ENCODE measurements at regions not wholly inside any gene's neighbourhood (a gene's known extent, or its start where the extent isn't known, plus 50 kb on each side); places are given as distances from the start of the nearest gene placed in this dataset.

GRCh38 chr7:51476026-51476425 lies 159.4 kb upstream of the COBL start:
- Histone ChIP-seq H2BK15ac (replicated peaks; ENCODE audit: low read depth) (no peak overlapping the region), H4K5ac (ENCODE audit: low read length) (no peak overlapping the region), H3K27me3 (ENCODE audit: insufficient read depth, low read length, poor library complexity) (no peaks in the 10 kb centered on the region), H3K36me3 (ENCODE audit: control insufficient read depth, insufficient read depth, low read length) (no peaks in the 10 kb centered on the region), H3K79me2 (ENCODE audit: control insufficient read depth, insufficient read depth, low read length) (no peaks in the 10 kb centered on the region), H4K8ac (ENCODE audit: low read depth, low read length) (no peak overlapping the region), H3K4me3 (ENCODE audit: low read length) (no peak overlapping the region), H3K18ac (ENCODE audit: low read length) (no peak overlapping the region), H3K4me2 (ENCODE audit: low read length) (no peak overlapping the region), H2BK120ac (ENCODE audit: low read depth, low read length) (no peak overlapping the region), H3K23ac (ENCODE audit: low read length) (no peak overlapping the region), H3K79me1 (ENCODE audit: low read length) (no peaks in the 10 kb centered on the region), H3K4ac (ENCODE audit: low read depth, low read length) (no peak overlapping the region), H2AK5ac (ENCODE audit: low read length) (no peak overlapping the region), H3K27ac (ENCODE audit: low read depth, low read length) (no peak overlapping the region), H3K4me1 (ENCODE audit: control insufficient read depth, low read depth, low read length) (peaks cover 3% of the 10 kb centered on the region), H3K9ac (ENCODE audit: low read length) (no peak overlapping the region), H3K56ac (ENCODE audit: low read length) (no peak overlapping the region), H2BK5ac (ENCODE audit: low read length) (no peak overlapping the region)
- DNase-seq, result no peak
- no CpG with 5 or more reads among the region's 13 CpGs for WGBS (ENCODE audit: extremely low coverage, insufficient coverage, low lambda C conversion rate)

DNA sequence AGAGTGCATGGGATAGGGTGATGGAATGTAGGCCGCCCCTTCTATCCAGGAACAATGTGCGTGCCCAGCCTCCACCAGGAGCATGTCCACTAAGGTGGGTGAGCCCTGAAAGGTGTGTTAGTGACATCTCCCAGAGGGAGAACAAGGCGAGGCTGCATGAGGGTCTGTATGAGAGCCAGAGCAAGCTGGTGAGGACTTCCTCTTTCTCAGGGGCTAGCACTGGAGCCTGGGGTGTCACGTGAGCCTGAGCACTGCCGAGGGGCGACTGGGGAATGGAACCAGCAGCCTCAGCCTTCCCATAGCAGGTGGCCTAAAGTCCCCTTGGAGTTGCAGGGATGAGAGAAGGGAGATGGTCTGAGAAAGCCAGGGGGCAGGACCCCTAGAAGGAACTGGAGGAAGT lies 156.3 kb upstream of the COBL start:
- Histone ChIP-seq H3K79me1 (ENCODE audit: low read length) (no peaks in the 10 kb centered on the region), H3K27ac (ENCODE audit: low read depth, low read length) (no peak overlapping the region), H3K4me2 (ENCODE audit: low read length) (no peak overlapping the region), H3K4ac (ENCODE audit: low read depth, low read length) (no peak overlapping the region), H3K27me3 (ENCODE audit: insufficient read depth, low read length, poor library complexity) (no peaks in the 10 kb centered on the region), H2BK120ac (ENCODE audit: low read depth, low read length) (no peak overlapping the region), H3K79me2 (ENCODE audit: control insufficient read depth, insufficient read depth, low read length) (no peaks in the 10 kb centered on the region), H4K8ac (ENCODE audit: low read depth, low read length) (no peak overlapping the region), H3K4me3 (ENCODE audit: low read length) (no peak overlapping the region), H3K4me1 (ENCODE audit: control insufficient read depth, low read depth, low read length) (peaks cover 3% of the 10 kb centered on the region), H3K36me3 (ENCODE audit: control insufficient read depth, insufficient read depth, low read length) (no peaks in the 10 kb centered on the region), H2BK15ac (replicated peaks; ENCODE audit: low read depth) (no peak overlapping the region), H3K56ac (ENCODE audit: low read length) (no peak overlapping the region), H3K23ac (ENCODE audit: low read length) (no peak overlapping the region), H3K18ac (ENCODE audit: low read length) (no peak overlapping the region), H3K9ac (ENCODE audit: low read length) (no peak overlapping the region), H2AK5ac (ENCODE audit: low read length) (no peak overlapping the region), H2BK5ac (ENCODE audit: low read length) (no peak overlapping the region), H4K5ac (ENCODE audit: low read length) (no peak overlapping the region)
- no peak for DNase-seq
- no CpG with 5 or more reads among the region's 6 CpGs for WGBS (ENCODE audit: extremely low coverage, insufficient coverage, low lambda C conversion rate)

GRCh38 chr7:51471981-51472296 lies 155.3 kb upstream of the COBL start:
- H2BK15ac ChIP-seq (replicated peaks; ENCODE audit: low read depth), result no peak overlapping the region
- H4K5ac ChIP-seq (ENCODE audit: low read length), result no peak overlapping the region
- no peak overlapping the region for H3K23ac ChIP-seq (ENCODE audit: low read length)
- no peak overlapping the region for H3K9ac ChIP-seq (ENCODE audit: low read length)
- WGBS (ENCODE audit: extremely low coverage, insufficient coverage, low lambda C conversion rate), result no CpG with 5 or more reads among the region's 11 CpGs
- H3K36me3 ChIP-seq (ENCODE audit: control insufficient read depth, insufficient read depth, low read length), result no peaks in the 10 kb centered on the region
- peak overlapping the region; percentile 10 for H3K4me2 ChIP-seq (ENCODE audit: low read length)
- no peak overlapping the region for H3K18ac ChIP-seq (ENCODE audit: low read length)
- peak; percentile 53 for DNase-seq
- no peaks in the 10 kb centered on the region for H3K79me2 ChIP-seq (ENCODE audit: control insufficient read depth, insufficient read depth, low read length)
- no peak overlapping the region for H3K4ac ChIP-seq (ENCODE audit: low read depth, low read length)
- no peak overlapping the region for H2AK5ac ChIP-seq (ENCODE audit: low read length)
- no peak overlapping the region for H3K56ac ChIP-seq (ENCODE audit: low read length)
- H3K79me1 ChIP-seq (ENCODE audit: low read length), result no peaks in the 10 kb centered on the region
- H3K27me3 ChIP-seq (ENCODE audit: insufficient read depth, low read length, poor library complexity), result no peaks in the 10 kb centered on the region
- no peak overlapping the region for H2BK120ac ChIP-seq (ENCODE audit: low read depth, low read length)
- peaks cover 3% of the 10 kb centered on the region for H3K4me1 ChIP-seq (ENCODE audit: control insufficient read depth, low read depth, low read length)
- H3K4me3 ChIP-seq (ENCODE audit: low read length), result no peak overlapping the region
- no peak overlapping the region for H4K8ac ChIP-seq (ENCODE audit: low read depth, low read length)
- no peak overlapping the region for H2BK5ac ChIP-seq (ENCODE audit: low read length)
- no peak overlapping the region for H3K27ac ChIP-seq (ENCODE audit: low read depth, low read length)

GRCh38 chr7:51471210-51471980 lies 154.8 kb upstream of the COBL start:
- Histone ChIP-seq H3K4me3 (ENCODE audit: low read length) (no peak overlapping the region), H3K27ac (ENCODE audit: low read depth, low read length) (no peak overlapping the region), H3K79me2 (ENCODE audit: control insufficient read depth, insufficient read depth, low read length) (no peaks in the 10 kb centered on the region)

DNA sequence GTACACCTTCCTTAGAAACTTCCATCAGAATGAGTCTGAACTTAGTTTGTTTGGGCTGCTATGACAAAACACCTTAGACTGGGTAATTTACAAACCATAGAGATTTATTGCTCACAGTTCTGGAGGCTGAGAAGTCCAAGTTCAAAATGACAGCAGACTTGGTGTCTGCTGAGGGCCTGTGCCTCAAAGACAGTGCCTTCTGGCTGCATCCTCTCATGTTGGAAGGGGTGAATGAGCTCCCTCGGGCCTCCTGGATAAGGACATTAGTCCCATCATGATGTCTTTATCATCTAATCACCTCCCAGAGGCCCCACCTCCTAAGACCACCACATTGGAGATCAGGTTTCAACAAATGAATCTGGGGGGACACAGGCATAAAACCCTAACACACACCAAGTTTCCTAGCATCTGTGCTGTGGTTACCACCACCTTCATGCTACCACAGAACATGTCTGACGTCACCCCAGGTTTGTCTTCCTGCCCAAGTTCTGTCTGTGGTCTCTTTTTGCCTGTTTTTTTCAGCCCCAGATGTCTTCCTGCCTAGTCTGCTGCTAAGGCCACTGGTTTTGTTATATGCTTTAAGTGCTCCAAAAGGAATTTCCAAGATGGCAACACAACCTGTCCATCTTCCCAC lies 150.9 kb upstream of the COBL start:
- no peak overlapping the region for H3K56ac ChIP-seq (ENCODE audit: low read length)
- no peak overlapping the region for H3K4me3 ChIP-seq (ENCODE audit: low read length)

More at GRCh38 chr7:51471210-51471980, 154.8 kb upstream of the COBL start:
- H3K79me1 ChIP-seq (ENCODE audit: low read length), result no peaks in the 10 kb centered on the region
- no peak overlapping the region for H3K18ac ChIP-seq (ENCODE audit: low read length)
- no peak overlapping the region for H2BK15ac ChIP-seq (replicated peaks; ENCODE audit: low read depth)
- H3K4me2 ChIP-seq (ENCODE audit: low read length), result peak overlapping the region; percentile 10
- H3K56ac ChIP-seq (ENCODE audit: low read length), result peak overlapping the region; percentile 44
- no peak overlapping the region for H2BK5ac ChIP-seq (ENCODE audit: low read length)
- no peak overlapping the region for H2AK5ac ChIP-seq (ENCODE audit: low read length)
- H3K27me3 ChIP-seq (ENCODE audit: insufficient read depth, low read length, poor library complexity), result no peaks in the 10 kb centered on the region
- peak; percentile 52 for DNase-seq
- no peaks in the 10 kb centered on the region for H3K36me3 ChIP-seq (ENCODE audit: control insufficient read depth, insufficient read depth, low read length)
- no peak overlapping the region for H2BK120ac ChIP-seq (ENCODE audit: low read depth, low read length)
- H3K23ac ChIP-seq (ENCODE audit: low read length), result no peak overlapping the region
- H3K9ac ChIP-seq (ENCODE audit: low read length), result no peak overlapping the region
- H3K4ac ChIP-seq (ENCODE audit: low read depth, low read length), result no peak overlapping the region
- H3K4me1 ChIP-seq (ENCODE audit: control insufficient read depth, low read depth, low read length), result peaks cover 3% of the 10 kb centered on the region
- H4K8ac ChIP-seq (ENCODE audit: low read depth, low read length), result no peak overlapping the region
- no peak overlapping the region for H4K5ac ChIP-seq (ENCODE audit: low read length)
- WGBS (ENCODE audit: extremely low coverage, insufficient coverage, low lambda C conversion rate), result no CpG with 5 or more reads among the region's 33 CpGs

More for the DNA sequence above, 150.9 kb upstream of the COBL start:
- Histone ChIP-seq H3K27me3 (ENCODE audit: insufficient read depth, low read length, poor library complexity) (no peaks in the 10 kb centered on the region), H3K36me3 (ENCODE audit: control insufficient read depth, insufficient read depth, low read length) (no peaks in the 10 kb centered on the region), H3K9ac (ENCODE audit: low read length) (no peak overlapping the region), H2AK5ac (ENCODE audit: low read length) (no peak overlapping the region), H3K79me2 (ENCODE audit: control insufficient read depth, insufficient read depth, low read length) (no peaks in the 10 kb centered on the region), H3K18ac (ENCODE audit: low read length) (no peak overlapping the region), H2BK15ac (replicated peaks; ENCODE audit: low read depth) (no peak overlapping the region), H3K27ac (ENCODE audit: low read depth, low read length) (no peak overlapping the region), H4K8ac (ENCODE audit: low read depth, low read length) (no peak overlapping the region), H2BK5ac (ENCODE audit: low read length) (no peak overlapping the region), H3K23ac (ENCODE audit: low read length) (no peak overlapping the region), H3K4me1 (ENCODE audit: control insufficient read depth, low read depth, low read length) (peaks cover 3% of the 10 kb centered on the region), H3K4ac (ENCODE audit: low read depth, low read length) (no peak overlapping the region), H3K79me1 (ENCODE audit: low read length) (no peaks in the 10 kb centered on the region), H2BK120ac (ENCODE audit: low read depth, low read length) (no peak overlapping the region), H4K5ac (ENCODE audit: low read length) (no peak overlapping the region), H3K4me2 (ENCODE audit: low read length) (no peak overlapping the region)
- DNase-seq, result no peak
- no CpG with 5 or more reads among the region's 2 CpGs for WGBS (ENCODE audit: extremely low coverage, insufficient coverage, low lambda C conversion rate)
